ENCODE measurements at regions not wholly inside any gene's neighbourhood (a gene's known extent, or its start where the extent isn't known, plus 50 kb on each side); places are given as distances from the start of the nearest gene placed in this dataset.

DNA sequence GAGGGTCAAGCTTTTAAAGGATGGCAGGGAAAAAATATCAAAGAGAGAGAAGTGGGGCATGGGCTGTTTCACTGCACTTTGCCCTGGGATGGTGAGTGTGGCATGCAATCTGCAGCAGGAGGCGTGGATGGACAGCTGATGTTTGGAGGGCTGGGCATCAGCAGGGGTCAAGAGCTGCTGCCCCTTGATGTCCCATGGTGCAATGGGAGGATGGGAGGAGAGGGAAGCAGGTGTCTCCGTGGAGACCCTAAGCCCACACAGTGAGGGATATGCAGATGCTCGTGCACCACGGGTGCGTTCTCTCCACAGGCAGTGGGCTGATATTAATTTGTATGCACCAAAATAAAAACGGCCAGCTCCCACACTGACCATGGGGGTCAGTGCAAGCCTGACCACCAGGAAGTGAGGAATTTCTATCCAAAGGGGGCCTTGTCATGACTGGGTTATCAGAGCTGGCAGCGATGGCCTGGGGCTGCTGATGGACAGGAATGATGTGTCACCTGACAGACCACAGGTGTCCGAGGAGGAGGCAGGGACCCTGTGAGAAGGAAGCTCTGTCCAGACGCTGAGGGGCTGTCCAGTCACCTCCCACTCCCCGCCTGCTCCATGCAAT, 183.6 kb downstream of the IRF8 start:
- 59 to 73% methylated on average over 7 to 10 of the region's 10 CpGs for WGBS, 2 experiments (ENCODE audit: insufficient coverage in 1 of 2, insufficient read length in 1 of 2)
- no peak for DNase-seq
- Mint-ChIP-seq H3K27me3 (ENCODE audit: insufficient read depth) (no peaks in the 10 kb centered on the region), H3K9me3 (no peaks in the 10 kb centered on the region), H3K27ac (no peak overlapping the region), H3K4me3 (no peak overlapping the region), H3K36me3 (ENCODE audit: low read depth) (no peaks in the 10 kb centered on the region), H3K4me1 (peaks cover 3% of the 10 kb centered on the region)
- no peaks in the 10 kb centered on the region for H3K36me3 ChIP-seq (ENCODE audit: control insufficient read depth, insufficient read depth, low read length)
- TF ChIP-seq, protein P1, sequence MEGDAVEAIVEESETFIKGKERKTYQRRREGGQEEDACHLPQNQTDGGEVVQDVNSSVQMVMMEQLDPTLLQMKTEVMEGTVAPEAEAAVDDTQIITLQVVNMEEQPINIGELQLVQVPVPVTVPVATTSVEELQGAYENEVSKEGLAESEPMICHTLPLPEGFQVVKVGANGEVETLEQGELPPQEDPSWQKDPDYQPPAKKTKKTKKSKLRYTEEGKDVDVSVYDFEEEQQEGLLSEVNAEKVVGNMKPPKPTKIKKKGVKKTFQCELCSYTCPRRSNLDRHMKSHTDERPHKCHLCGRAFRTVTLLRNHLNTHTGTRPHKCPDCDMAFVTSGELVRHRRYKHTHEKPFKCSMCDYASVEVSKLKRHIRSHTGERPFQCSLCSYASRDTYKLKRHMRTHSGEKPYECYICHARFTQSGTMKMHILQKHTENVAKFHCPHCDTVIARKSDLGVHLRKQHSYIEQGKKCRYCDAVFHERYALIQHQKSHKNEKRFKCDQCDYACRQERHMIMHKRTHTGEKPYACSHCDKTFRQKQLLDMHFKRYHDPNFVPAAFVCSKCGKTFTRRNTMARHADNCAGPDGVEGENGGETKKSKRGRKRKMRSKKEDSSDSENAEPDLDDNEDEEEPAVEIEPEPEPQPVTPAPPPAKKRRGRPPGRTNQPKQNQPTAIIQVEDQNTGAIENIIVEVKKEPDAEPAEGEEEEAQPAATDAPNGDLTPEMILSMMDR (conservative IDR thresholded peaks at IDR 0.05) = no peak
- no peak overlapping the region for H3K27ac ChIP-seq (ENCODE audit: low read depth, low read length)
- H3K9ac ChIP-seq (ENCODE audit: extremely low read depth, low read length, poor library complexity, severe bottlenecking) = no peak overlapping the region
- no peaks in the 10 kb centered on the region for H3K4me1 ChIP-seq (ENCODE audit: control insufficient read depth, insufficient read depth, low read length)
- H3K4me3 ChIP-seq (ENCODE audit: low read length) = no peak overlapping the region
- no peaks in the 10 kb centered on the region for H3K27me3 ChIP-seq (ENCODE audit: control insufficient read depth, insufficient read depth, low read length, poor library complexity, severe bottlenecking)
- no peaks in the 10 kb centered on the region for H3K9me3 ChIP-seq (ENCODE audit: control insufficient read depth, low read length)

DNA sequence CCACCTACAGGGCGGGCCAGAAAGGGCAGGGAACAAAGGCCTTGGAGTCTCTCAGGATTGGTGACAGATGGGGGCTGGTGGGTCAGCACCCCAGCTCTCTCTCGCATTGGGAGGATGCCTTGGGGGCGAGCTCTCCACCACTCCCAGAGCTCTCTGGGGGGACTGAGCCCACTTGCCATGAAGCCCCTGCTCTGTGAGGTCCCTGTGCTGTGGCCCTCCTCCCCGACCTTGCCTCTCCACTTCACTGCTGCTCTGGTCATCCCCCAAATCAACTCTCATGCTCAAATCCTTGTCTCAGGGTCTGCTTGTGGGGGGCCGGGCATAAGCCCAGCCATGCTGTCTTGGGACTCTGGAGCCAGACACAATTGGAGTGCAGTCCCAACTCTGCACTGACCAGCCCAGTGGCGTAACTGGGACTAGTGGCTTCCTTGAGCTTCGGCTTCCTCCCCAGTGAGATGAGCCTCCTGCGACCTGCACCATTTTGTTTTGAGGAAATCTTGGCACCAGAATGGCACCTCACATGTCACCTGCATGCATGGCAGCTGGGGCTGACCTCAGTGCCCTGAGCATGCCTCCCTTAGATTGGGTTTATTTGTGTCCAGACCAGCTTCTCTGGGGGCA, 184.5 kb downstream of the IRF8 start:
- 85 to 96% methylated on average over 3 to 8 of the region's 8 CpGs for WGBS, 2 experiments (ENCODE audit: insufficient coverage in 1 of 2, insufficient read length in 1 of 2)

GRCh38 chr16:86085161-86085611, 186.2 kb downstream of the IRF8 start:
- H3K4me3 ChIP-seq (ENCODE audit: low read length) = no peak overlapping the region
- no peak overlapping the region for H3K27ac ChIP-seq (ENCODE audit: low read depth, low read length)
- no peaks in the 10 kb centered on the region for H3K9me3 ChIP-seq (ENCODE audit: control insufficient read depth, low read length)
- H3K27me3 ChIP-seq (ENCODE audit: control insufficient read depth, insufficient read depth, low read length, poor library complexity, severe bottlenecking) = no peaks in the 10 kb centered on the region
- no peak overlapping the region for H3K9ac ChIP-seq (ENCODE audit: extremely low read depth, low read length, poor library complexity, severe bottlenecking)
- Mint-ChIP-seq H3K27me3 (ENCODE audit: insufficient read depth) (no peaks in the 10 kb centered on the region), H3K9me3 (no peaks in the 10 kb centered on the region), H3K4me1 (peaks cover 3% of the 10 kb centered on the region), H3K27ac (no peak overlapping the region), H3K36me3 (ENCODE audit: low read depth) (no peaks in the 10 kb centered on the region), H3K4me3 (no peak overlapping the region)
- peak; percentile 36 for DNase-seq
- no peaks in the 10 kb centered on the region for H3K36me3 ChIP-seq (ENCODE audit: control insufficient read depth, insufficient read depth, low read length)
- TF ChIP-seq, protein P1 (conservative IDR thresholded peaks at IDR 0.05) = no peak
- H3K4me1 ChIP-seq (ENCODE audit: control insufficient read depth, insufficient read depth, low read length) = no peaks in the 10 kb centered on the region
- WGBS, 2 experiments (ENCODE audit: insufficient coverage in 1 of 2, insufficient read length in 1 of 2) = 83 to 92% methylated on average over 5 to 12 of the region's 12 CpGs

More for the DNA sequence above, 184.5 kb downstream of the IRF8 start:
- Histone ChIP-seq H3K27me3 (ENCODE audit: control insufficient read depth, insufficient read depth, low read length, poor library complexity, severe bottlenecking) (no peaks in the 10 kb centered on the region), H3K4me1 (ENCODE audit: control insufficient read depth, insufficient read depth, low read length) (no peaks in the 10 kb centered on the region), H3K9ac (ENCODE audit: extremely low read depth, low read length, poor library complexity, severe bottlenecking) (no peak overlapping the region), H3K27ac (ENCODE audit: low read depth, low read length) (no peak overlapping the region), H3K4me3 (ENCODE audit: low read length) (no peak overlapping the region), H3K36me3 (ENCODE audit: control insufficient read depth, insufficient read depth, low read length) (no peaks in the 10 kb centered on the region), H3K9me3 (ENCODE audit: control insufficient read depth, low read length) (no peaks in the 10 kb centered on the region)
- no peaks in the 10 kb centered on the region for H3K9me3 Mint-ChIP-seq
- TF ChIP-seq, protein P1 (conservative IDR thresholded peaks at IDR 0.05) = peak; percentile 22
- no peak overlapping the region for H3K27ac Mint-ChIP-seq
- no peaks in the 10 kb centered on the region for H3K36me3 Mint-ChIP-seq (ENCODE audit: low read depth)
- DNase-seq = peak; percentile 23
- H3K4me1 Mint-ChIP-seq = peaks cover 3% of the 10 kb centered on the region
- no peak overlapping the region for H3K4me3 Mint-ChIP-seq
- H3K27me3 Mint-ChIP-seq (ENCODE audit: insufficient read depth) = no peaks in the 10 kb centered on the region

Measured in endodermal cell (in vitro differentiated cells).